Heart left ventricle (tissue), 16 donors: ENCODE measurements at regions not wholly inside any gene's neighbourhood (a gene's known extent, or its start where the extent isn't known, plus 50 kb on each side); places are given as distances from the start of the nearest gene placed in this dataset.

Experiments
- ATAC-seq, 4 donors: fragments of 200-7000 bp; cut with Tn5 transposase; one replicate each; pipeline ENCODE4 v1.9.1; 2020 to 2022; ENCODE audit warnings: moderate library complexity in 4 of 4, mild to moderate bottlenecking in 3 of 4, moderate number of reproducible peaks in 1 of 4
- DNase-seq, 5 donors: peaks; one replicate each; pipeline ENCODE4 v3.0.0-alpha.2; 2020
- H3K27ac ChIP-seq, 12 donors: fragments of 200-600 bp; sonication (generic) in 4 of 12; one replicate each; pipeline versions ENCODE4 v1.5.0 to v1.8.0; 2016 to 2022; ENCODE audit warnings: mild to moderate bottlenecking in 2 of 12
- H3K27me3 ChIP-seq, 9 donors: fragments of 200-600 bp; sonication (generic) in 2 of 9; one replicate each; pipeline versions ENCODE4 v1.5.1 to v1.8.0; 2016 to 2022; ENCODE audit warnings: mild to moderate bottlenecking in 3 of 9
- H3K36me3 ChIP-seq, 9 donors: fragments of 200-600 bp; sonication (generic) in 2 of 9; one replicate each; pipeline versions ENCODE4 v1.5.0 to v1.8.0; 2018 to 2022; ENCODE audit warnings: mild to moderate bottlenecking in 2 of 9
- H3K4me1 ChIP-seq, 12 donors: fragments of 200-600 bp; sonication (generic) in 4 of 12; one replicate each; pipeline versions ENCODE4 v1.5.0 to v1.8.0; 2016 to 2022; ENCODE audit warnings: mild to moderate bottlenecking in 3 of 12
- H3K4me3 ChIP-seq, 12 donors: fragments of 200-600 bp; sonication (generic) in 4 of 12; one replicate each; pipeline versions ENCODE4 v1.5.0 to v1.8.0; 2017 to 2022; ENCODE audit warnings: mild to moderate bottlenecking in 9 of 12, moderate library complexity in 4 of 12
- H3K9me3 ChIP-seq, 12 donors: fragments of 200-600 bp; sonication (generic) in 4 of 12; one replicate each; pipeline versions ENCODE4 v1.5.0 to v1.8.0; 2016 to 2022; ENCODE audit warnings: mild to moderate bottlenecking in 1 of 12
- CTCF ChIP-seq, 12 donors: fragments of 200-600 bp; sonication (generic) in 4 of 12; IDR thresholded peaks; one replicate each; pipeline versions ENCODE4 v1.5.0 to v1.8.0; 2018 to 2022; ENCODE audit warnings: antibody characterized with exemption in 12 of 12, mild to moderate bottlenecking in 5 of 12
- POLR2A ChIP-seq, 2 donors: fragments of 450-650 bp; IDR thresholded peaks; one replicate each; pipeline ENCODE4 v1.6.1; 2017; ENCODE audit warnings: antibody characterized with exemption in 2 of 2, mild to moderate bottlenecking in 2 of 2, moderate library complexity in 2 of 2
- WGBS, 4 donors: extraction: QIAGEN DNeasy Blood & Tissue Kit in 2 of 4; methylation state at CpG; one replicate each; pipeline versions ENCODE4 v1.1.5 to v1.1.7; 2013 to 2018; 5-methylcytosine and 5-hydroxymethylcytosine counted together
- intact Hi-C, 10 donors: fragments of 100-400 bp; cut with DNase I; formaldehyde crosslinking; loops; one replicate each; pipeline versions ENCODE4 v1.11.1 to v1.14.2; 2022
- donor health status: ischemic (EF 13 %, LVEDD 7.1; RV severe dilation, severe dysfunction).
- donor health status: healthy with polysubstance abuse.
- donor health status: DM: no; HTN: yes; CAD: no.
- donor health status: DM: no; HTN: no; CAD: no.
- donor health status: ischemic (EF 25% LVEDD 6.9; RV normal size, moderate dysfunction).
- donor health status: ischemic (EF 25% LVEDD 5.7; RV mildly dilated, moderate dysfunction).
- donor health status: healthy.
- donor health status: DM: yes; HTN: yes; CAD: no.
- donor health status: ischemic (EF 35%, LVEDD 5.7; RV mildly dilated, moderate dysfunction).
- donor health status: nonischemic (EF 11% LVEDD 7.7; RV severe dilation, severe dysfunction).
- donor health status: DM: yes; HTN: yes; CAD: no.
- donor health status: PGD.
- donor health status: ischemic (EF 29% LVEDD 5.4; RV normal size, mild dysfunction).
- donor health status: nonischemic (EF 23%, LVEDD 6.1; RV moderate dilation, normal function).

- no peak overlapping the region for H3K27ac ChIP-seq
- no peak overlapping the region for H3K4me3 ChIP-seq
- DNase-seq (no peak), ATAC-seq (no peak)
- 78 to 91% (median 85%) methylated on average over 4 of the region's 4 CpGs for WGBS, 4 donors
- no peaks in the 10 kb centered on the region for H3K4me1 ChIP-seq
- H3K36me3 ChIP-seq, result no peaks in the 10 kb centered on the region
- intact Hi-C loops, result no loop called here
- peaks cover 0 to 2% (median 0%) of the 10 kb centered on the region in 12 donors for H3K9me3 ChIP-seq
- no peaks in the 10 kb centered on the region for H3K27me3 ChIP-seq
- TF ChIP-seq CTCF (IDR thresholded peaks at IDR 0.05), result no peak
- TF ChIP-seq POLR2A (IDR thresholded peaks at IDR 0.05), result no peak
Observed at GRCh38 chr1:99384021-99384420, 119.7 kb downstream of the PLPPR4 start.

- intact Hi-C loops, result no loop called here
- ATAC-seq, result no peak
Observed at GRCh38 chr1:99385852-99386251, 121.6 kb downstream of the PLPPR4 start.

GRCh38 chr1:99396389-99396788 is 132.1 kb downstream of the PLPPR4 start:
- DNase-seq (no peak), ATAC-seq (no peak)
- no peak overlapping the region for H3K27ac ChIP-seq
- no peaks in the 10 kb centered on the region for H3K27me3 ChIP-seq
- no peaks in the 10 kb centered on the region for H3K4me1 ChIP-seq
- intact Hi-C loops, result no loop called here
- peaks cover 0 to 6% (median 0%) of the 10 kb centered on the region in 12 donors for H3K9me3 ChIP-seq
- H3K4me3 ChIP-seq, result no peak overlapping the region
- H3K36me3 ChIP-seq, result no peaks in the 10 kb centered on the region
- no peak for TF ChIP-seq CTCF (IDR thresholded peaks at IDR 0.05)
- no peak for TF ChIP-seq POLR2A (IDR thresholded peaks at IDR 0.05)
- WGBS, 4 donors, result 91 to 95% (median 93%) methylated on average over 2 of the region's 2 CpGs

More at GRCh38 chr1:99385852-99386251, 121.6 kb downstream of the PLPPR4 start:
- no peak for TF ChIP-seq POLR2A (IDR thresholded peaks at IDR 0.05)
- TF ChIP-seq CTCF (IDR thresholded peaks at IDR 0.05), result no peak
- Histone ChIP-seq H3K36me3 (no peaks in the 10 kb centered on the region), H3K27ac (no peak overlapping the region), H3K27me3 (no peaks in the 10 kb centered on the region), H3K9me3 (peaks cover 0 to 2% (median 0%) of the 10 kb centered on the region in 12 donors), H3K4me1 (no peaks in the 10 kb centered on the region), H3K4me3 (no peak overlapping the region)
- WGBS, 4 donors, result 47 to 53% (median 51%) methylated on average over 4 of the region's 4 CpGs
- no peak for DNase-seq

GRCh38 chr1:99397029-99397428 is 132.7 kb downstream of the PLPPR4 start:
- H3K9me3 ChIP-seq, result peaks cover 0 to 6% (median 0%) of the 10 kb centered on the region in 12 donors
- H3K27me3 ChIP-seq, result no peaks in the 10 kb centered on the region
- H3K36me3 ChIP-seq, result no peaks in the 10 kb centered on the region
- intact Hi-C loops, result no loop called here
- TF ChIP-seq POLR2A (IDR thresholded peaks at IDR 0.05), result no peak
- TF ChIP-seq CTCF (IDR thresholded peaks at IDR 0.05), result no peak
- 30 to 47% (median 39%) methylated on average over 2 of the region's 2 CpGs for WGBS, 4 donors
- H3K4me3 ChIP-seq, result no peak overlapping the region
- H3K27ac ChIP-seq, result no peak overlapping the region
- DNase-seq (no peak), ATAC-seq (no peak)
- H3K4me1 ChIP-seq, result no peaks in the 10 kb centered on the region
